NCI-H146 treated with DMSO at 0.1 percent for 48 hours (cell line): ENCODE measurements at regions not wholly inside any gene's neighbourhood (a gene's known extent, or its start where the extent isn't known, plus 50 kb on each side); places are given as distances from the start of the nearest gene placed in this dataset.
A peak's percentile ranks its signal among the peaks of the same experiment; 100 is the strongest.
"Not testable (repeated sequence)": the region's sequence is repeated elsewhere in the genome, so short reads cannot be mapped to it uniquely, and the experiment has no call there.

Source experiments
- DNase-seq: peaks from one replicate; lab custom pipeline; 2025; ENCODE audit not compliant: unreplicated experiment; lab: John Stamatoyannopoulos, UW

DNA sequence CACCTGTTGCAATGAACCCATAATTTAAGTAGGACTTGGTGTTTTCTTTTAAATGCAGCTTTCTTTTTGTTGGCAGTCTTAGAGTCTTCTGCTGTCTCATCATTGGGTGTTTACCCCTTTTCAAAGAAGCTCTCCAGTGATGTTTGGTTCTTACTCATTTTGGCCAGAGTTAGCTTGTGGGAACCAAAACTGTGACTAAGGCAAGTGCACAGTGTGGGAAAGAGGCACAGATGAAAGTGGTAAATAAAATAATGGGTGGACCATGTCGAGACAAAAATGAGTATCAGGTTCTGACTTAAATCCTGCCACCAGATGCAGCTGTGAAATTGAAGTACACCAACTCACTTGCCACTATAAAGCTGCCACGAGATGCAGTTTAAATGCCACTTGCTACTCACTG is 615.4 kb upstream of the MIS18BP1 start:
- DNase-seq = no peak

DNA sequence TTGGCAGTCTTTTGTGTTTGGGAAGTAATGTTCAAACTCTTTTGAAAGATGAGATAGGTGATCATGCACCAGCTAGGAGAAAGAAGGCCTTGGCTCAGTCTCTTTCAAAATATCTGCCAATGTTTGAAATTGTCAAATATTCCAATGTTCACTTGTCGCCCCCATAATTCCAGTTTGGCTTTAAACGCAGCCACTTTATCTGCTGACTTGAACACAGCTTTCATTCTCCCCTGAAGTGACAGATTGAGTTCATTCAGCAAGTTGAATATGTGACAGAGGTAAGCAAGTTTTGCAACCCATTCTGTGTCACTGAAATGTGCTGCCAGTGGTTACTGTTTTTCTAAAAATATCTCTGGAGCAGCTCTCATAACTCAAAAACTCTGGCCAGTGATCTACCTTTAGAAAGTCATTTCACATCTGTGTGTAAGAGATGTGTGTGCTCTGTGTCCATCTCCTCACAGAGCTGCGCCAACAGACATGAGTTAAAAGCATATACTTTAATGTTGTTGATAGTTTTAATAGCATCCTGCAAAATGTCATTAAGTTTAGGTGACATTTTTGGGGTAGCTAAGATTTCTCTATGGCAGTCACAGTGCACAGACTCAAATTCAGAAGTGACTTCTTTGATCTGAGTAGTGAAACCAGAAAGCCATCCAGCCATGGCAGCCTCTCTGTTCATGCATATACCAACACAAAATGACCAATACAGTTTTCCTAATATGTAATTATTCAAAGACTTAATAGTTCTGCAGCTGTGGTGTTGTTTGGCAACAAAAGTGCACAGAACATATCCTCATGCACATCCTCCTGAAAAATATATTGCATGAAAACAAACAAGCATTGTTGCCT is 614.3 kb upstream of the MIS18BP1 start:
- no peak for DNase-seq

DNA sequence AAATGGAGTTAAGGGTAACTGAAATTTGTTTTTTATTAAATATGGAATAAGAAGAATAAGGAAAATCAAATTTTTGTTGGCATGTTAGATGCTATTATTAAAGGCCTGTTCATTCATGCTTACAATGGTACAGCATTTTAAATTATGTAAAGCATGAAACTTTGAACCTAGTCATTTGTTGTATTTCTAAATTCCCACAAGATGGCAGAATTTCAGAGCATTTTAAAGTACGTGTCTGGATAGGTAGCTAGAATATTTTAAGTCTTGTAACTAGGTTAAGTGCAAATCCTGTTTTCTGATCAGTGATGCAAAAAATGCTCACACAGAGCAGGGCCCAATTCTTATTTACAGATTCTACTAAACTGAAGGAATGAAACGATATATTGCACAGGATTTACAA is 585.6 kb upstream of the MIS18BP1 start:
- DNase-seq = peak; percentile 14

DNA sequence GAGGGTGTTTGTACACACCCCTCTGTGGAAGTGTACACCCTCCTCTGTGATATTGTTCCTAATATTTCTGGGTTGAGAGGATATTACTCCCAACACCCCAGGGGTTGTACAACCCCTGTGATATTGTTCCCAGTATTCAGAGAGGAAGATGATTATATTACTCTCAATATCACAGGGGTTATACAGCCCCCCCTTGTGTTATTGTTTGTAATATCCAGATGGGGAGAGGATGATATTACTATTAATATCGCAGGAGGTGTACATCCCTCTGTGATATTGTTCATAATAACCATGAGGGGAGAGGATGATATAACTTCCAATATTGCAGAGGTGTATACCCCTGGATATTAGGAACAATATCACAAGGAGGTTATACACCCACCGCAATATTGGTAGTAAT is 566.1 kb upstream of the MIS18BP1 start:
- DNase-seq = no peak

DNA sequence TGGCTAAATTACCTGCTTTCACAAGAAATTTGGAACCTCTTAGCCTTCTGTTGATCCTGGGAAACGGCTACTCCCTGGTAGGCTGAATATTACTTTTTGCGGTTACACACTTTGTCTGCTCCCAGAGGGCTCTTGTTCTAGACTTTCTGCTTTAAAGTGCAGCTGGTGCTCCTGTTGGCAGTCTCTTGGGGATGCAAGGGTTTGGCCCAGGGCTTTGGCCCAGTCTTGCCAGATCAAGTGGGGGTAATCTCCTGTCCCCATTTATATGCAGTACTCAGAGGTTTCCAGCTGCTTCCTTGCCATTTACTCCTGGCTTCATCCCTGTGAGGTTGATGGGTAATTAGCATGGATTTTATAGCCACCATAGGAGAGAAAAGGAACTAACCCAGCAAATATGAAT is 558.2 kb upstream of the MIS18BP1 start:
- DNase-seq = no peak

DNA sequence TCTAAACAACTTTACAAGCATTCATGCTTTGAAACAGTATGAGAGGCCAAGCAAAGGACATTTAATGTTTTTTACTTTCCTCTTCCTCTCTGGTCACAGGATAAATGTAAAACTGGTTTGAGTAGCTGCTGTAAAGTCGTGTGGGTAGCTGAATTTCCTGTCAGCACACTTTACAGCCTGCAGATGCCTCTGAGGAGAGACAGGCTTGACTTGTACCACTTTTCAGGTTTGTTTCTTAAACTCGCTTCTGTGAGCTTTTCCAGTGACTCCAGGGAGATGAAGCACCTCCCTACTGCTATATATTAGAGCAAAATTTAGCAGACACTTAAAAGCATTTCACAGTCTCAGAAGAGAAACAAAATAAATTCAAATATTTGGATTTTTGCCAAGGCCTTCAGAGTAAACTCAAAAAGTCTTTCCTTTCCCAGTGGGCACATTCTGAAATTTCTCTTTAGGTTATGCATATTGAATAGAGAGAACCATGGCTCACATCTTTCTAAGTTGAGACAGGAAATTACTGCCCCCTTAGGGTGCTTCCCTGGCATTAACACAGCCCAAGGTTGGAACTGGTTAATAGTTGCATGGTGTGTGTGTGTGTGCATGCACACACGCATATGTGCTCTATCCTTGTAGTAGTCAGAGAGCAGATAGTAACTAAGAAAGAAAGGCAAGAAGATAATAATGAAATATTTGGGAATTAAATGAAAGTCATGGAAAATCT is 557.3 kb upstream of the MIS18BP1 start:
- DNase-seq = no peak

DNA sequence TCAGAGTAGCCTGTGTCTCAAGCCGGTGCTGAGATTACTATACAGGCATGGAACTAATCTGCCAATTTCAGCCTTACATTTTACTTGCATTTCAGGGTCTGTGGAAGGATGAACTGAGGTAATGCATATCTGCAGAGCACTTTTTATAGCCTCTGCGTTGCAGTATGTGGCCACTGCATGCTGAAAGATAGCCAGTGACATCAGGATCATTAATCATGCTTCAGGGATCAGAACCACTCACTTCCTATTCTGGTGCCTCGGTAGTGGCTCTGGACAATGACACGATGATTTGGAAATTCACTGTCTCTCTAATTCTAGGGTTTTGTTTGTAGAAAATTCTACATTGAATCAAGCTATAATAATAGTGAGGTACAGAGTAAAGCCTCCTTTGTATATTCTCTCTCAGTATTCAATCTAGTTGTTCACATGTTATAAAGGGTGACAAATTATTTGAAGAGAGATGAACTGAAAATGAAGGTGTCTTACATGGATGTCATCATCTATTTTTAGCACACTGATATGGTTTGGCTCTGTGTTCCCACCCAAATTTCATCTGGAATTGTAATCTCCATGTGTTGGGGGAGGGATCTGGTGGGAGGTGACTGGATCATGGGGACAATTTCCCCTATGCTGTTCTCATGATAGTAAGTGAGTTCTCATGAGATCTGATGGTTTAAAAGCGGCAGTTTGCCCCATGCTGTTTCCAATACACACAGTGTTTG is 554.3 kb upstream of the MIS18BP1 start:
- no peak for DNase-seq

DNA sequence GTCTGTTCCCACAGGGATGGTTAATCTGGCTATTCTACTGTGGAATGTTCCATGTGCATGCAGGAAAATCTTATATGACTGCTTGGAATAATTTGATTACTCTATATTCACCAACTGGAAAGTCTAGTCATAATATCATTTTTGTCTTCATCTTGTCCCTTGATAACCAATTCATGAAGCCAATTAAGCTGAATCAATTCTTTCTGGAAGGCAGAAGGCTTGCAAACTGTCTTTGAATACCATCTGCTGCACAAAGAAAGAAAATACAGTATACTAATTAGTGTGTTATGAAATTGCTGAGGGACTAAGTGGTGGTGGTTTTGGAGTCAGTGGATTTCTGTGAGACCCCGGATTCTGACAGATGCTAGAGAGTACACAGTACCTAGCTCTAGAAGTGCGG is 546.5 kb upstream of the MIS18BP1 start:
- no peak for DNase-seq

DNA sequence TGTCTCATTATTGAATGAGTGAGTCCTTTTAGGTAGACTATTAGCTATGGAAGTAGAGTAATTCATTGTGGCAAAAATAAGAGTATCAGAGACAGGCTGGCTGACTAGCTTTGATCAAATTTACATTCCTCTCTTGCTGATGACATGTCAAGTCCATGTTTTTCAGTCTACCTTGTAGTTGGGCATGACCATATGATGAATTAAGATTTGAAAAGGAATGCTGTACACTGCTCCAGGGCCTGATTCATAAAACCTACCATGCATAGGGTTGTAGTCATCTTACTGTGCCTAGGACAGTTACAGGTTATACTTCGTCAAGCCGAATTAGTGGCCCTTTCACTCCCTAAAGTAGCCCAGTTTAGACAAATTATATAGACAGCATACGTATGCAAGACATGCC is 545.7 kb upstream of the MIS18BP1 start:
- DNase-seq = no peak

DNA sequence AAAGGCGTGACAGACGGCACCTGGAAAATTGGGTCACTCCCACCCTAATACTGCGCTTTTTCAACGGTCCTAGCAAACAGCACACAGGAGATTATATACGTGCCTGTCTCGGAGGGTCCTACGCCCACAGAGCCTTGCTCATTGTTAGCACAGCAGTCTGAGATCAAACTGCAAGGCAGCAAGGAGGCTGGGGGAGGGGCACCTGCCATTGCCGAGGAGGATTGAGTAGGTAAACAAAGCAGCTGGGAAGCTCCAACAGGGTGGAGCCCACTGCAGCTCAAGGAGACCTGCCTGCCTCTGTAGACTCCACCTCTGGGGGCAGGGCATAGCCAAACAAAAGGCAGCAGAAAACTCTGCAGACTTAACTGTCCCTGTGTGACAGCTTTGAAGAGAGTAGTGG is 543.0 kb upstream of the MIS18BP1 start:
- DNase-seq = not testable (repeated sequence)

DNA sequence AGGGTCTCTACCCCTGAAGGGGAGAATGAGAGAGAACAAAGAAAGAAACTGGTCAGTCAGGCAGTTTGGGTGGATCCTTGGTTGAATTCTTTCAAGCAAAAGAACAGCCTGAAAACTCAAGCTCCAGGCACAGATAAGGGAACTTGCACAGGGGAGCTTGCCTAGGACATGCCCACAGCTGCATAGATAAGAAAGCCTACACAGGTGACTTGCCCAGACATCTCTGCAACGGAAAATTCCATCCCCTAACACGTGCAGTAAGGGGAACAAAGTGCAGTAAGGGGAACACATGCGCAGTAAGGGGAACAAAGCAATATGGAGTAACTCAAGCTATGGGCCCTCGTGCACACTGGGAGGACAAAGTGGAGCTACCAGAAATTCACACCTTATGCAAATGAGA is 540.1 kb upstream of the MIS18BP1 start:
- DNase-seq = no peak

DNA sequence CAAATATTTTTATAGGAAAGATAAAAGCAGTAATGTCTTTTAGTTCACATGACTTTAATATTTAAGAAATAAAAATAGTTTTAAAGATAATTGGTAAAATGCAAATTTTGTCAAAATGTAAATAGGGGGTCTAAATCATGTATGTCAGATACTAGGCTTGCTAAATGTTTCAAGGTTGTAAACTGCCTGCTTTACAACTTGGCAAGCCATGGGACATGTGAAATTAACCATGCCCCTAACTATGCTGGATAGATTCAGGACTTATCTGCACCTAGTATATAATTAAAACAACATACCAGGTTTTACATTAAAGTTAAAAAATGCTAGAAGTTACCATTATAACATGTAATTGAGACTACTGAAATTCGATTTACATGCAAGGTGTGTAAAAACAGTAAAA is 537.3 kb upstream of the MIS18BP1 start:
- DNase-seq = no peak

DNA sequence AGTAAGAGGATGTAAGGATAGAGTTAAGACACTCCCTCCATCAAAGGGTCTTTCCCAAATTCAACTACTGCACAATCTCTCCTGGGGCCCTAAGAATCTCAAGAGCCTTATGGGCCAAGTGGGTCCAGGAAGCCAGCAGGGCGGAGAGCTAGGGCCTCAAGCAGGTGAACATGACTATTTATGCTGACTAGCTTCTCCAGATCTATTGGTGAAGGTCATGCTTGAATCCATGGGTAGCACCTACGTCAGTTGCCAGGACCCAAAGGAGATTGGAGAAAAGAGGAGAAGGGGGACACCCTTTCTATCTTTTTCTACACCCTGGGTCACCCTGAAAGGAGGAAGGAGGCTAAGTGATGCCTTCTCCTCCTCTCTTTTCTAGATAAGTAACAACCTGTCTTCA is 534.2 kb upstream of the MIS18BP1 start:
- DNase-seq = no peak

DNA sequence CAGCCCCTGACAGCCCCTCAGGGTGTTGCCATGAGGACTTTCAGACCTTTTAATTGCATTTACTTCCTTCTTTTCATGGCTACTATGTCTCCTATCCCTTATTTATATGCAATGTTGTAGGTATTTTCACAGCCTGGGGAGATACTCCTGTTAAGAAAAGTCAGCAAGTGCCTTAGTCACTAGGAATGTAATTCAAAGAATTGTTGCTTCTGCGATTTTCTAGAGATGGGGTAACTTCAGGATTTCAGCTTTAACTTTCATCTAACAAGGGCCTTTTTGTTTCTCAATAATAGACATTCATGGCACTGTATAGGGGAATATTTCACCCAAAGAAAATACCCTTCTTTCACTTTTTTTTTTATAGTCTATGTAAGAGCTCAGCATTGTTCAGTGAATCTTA is 533.3 kb upstream of the MIS18BP1 start:
- no peak for DNase-seq

DNA sequence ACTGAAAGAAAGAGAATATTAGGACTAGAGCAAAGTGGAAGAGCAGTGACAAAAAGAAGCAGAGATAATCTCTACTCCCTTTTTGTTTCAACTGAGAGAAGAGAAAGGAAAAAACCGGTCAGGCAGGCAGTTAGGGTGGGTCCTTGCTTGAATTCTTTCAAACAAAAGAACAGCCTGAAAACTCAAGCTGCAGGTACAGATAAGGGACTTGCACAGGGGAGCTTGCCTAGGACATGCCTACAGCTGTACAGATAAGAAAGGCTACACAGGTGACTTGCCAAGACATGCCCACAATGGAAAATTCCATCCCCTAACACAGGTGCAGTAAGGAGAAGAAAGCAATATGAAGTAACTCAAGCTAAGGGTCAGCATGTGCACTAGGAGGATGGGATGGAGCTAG is 532.2 kb upstream of the MIS18BP1 start:
- DNase-seq = no peak

DNA sequence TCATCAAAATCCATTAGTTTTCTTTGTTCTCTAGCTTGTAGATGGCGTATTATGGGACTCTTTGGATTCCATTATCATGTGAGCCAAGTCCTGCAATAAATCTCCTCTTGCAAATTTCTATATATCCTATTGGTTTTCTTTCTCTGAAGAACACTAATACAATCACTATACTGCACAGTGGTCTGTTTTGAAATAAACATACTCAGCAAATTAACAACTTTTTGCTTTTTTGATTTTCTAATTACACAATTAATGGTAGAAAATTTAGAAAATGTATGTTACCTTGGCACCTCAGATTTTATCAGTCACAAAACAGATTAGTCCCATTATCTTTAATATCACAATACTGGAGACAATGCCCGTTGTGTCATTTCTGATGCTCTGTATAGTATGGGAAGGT is 513.2 kb upstream of the MIS18BP1 start:
- DNase-seq = no peak

DNA sequence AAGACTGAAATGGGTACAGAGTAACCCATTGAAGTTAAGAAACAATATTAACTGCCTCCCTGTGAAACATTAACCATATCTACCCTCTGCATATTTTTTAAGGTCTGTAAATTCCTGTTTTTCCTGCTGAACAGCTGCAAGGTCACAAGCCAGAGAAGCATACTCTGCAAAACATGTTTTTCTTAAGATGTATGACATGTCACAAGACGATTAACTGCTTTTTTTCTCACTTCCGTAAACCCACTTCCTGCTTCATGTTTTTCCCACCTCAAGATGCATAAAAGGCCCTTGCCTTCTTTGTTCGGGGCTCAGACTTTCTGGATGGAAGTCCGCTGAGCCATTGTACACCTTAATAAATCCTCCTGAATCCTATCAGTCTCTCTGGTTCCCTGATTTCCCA is 504.7 kb upstream of the MIS18BP1 start:
- DNase-seq = no peak

DNA sequence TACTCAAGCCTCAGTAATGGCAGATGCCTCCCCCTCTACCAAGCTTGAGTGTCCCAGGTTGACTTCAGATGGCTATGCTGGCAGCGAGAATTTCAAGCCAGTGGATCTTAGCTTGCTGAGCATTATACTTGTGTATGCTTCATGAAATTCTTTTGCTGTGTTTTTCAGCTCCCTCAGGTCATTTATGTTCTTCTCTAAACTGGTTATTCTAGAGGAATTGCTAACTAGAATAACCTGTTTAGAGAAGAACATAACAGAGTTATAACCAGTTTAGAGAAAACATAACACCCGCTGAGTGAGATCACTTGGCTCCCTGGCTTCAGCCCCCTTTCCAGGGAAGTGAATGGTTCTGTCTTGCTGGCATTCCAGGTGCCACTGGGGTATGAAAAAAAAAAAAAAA is 503.4 kb upstream of the MIS18BP1 start:
- DNase-seq = not testable (repeated sequence)

DNA sequence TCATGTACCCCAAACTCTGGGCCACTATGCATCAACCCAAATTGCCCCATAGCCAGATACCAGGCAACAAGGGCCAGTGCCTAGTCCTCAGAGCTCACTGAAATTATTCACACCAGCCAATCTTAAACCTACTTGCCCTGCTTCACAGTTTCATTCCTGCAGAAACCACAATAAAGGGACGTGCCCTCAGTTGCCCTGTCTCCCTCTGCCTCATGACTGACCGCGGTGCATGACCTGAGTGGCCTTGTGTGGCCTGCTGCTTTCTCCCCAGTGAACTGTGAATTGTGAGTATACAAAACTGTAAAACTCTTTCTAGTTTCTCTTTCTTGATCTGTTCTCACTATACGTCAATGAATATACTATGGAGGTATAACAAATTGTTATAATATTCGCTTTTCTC is 490.9 kb upstream of the MIS18BP1 start:
- no peak for DNase-seq

DNA sequence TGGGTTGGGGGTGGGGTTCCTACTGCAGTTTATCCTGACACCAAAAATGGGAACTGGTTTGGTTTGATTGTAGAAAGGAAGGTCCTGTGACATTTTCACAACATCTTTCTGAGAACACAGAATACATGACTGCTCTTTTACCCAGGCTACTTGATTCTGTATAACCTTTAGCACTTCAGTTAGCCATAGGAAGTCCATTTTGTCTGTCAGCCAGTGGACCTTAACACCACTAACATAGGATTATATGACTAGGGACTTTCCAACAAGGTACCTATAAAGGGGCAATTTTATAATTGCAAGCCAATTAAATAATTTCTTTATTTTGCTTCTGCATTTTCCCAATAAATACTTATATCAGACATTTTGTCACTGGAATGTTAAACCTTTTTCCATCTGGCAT is 489.2 kb upstream of the MIS18BP1 start:
- no peak for DNase-seq

DNA sequence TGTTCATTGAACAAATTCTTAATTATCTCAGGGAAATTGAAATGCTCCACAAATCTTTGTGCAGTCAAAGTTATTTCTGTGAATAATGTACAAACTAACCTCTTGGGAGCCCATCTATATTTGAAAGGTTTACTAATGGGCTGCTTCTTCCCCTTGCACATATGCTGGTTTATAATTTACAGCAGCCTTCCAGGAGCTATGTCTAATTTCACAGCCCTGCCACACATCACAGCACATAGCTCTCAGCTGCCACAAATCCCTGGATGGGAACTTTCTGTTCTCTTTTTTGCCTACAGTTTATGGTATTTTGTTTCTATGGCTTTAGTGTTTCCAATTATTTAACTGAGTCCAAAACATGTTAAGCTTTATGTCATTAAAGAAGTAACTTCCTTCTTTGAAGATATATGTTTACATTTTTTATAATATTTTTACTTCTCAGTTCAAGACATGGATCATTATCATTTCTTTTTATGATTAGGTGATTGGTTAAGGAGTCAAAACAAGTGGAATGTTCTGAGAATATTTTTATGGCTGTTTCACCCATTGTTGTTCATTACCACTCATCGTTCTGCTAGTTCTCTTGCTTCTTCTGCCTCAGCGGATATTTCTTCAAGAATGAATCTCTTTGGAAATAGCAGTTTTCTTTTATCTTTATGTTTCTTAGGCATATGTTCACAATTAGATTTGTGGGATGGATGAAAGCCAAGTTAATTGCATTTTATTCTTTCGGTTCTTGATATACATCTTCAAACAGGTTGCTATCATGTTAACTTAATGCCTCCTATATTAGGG is 475.6 kb upstream of the MIS18BP1 start:
- no peak for DNase-seq
